C4-2B (cell line): ENCODE measurements at regions not wholly inside any gene's neighbourhood (a gene's known extent, or its start where the extent isn't known, plus 50 kb on each side); places are given as distances from the start of the nearest gene placed in this dataset.

Source experiments
- H3K27ac ChIP-seq: fragments of 450-650 bp; 2 replicates; pipeline ENCODE4 v1.5.1; 2017
- ZFX ChIP-seq: fragments of 450-650 bp; IDR thresholded peaks from 2 replicates; pipeline ENCODE4 v1.6.1; 2017
- TF ChIP-seq, protein P1 (sequence below): fragments of 450-650 bp; conservative IDR thresholded peaks from 2 replicates; pipeline ENCODE4 v1.5.1; 2017; ENCODE audit warnings: mild to moderate bottlenecking

DNA sequence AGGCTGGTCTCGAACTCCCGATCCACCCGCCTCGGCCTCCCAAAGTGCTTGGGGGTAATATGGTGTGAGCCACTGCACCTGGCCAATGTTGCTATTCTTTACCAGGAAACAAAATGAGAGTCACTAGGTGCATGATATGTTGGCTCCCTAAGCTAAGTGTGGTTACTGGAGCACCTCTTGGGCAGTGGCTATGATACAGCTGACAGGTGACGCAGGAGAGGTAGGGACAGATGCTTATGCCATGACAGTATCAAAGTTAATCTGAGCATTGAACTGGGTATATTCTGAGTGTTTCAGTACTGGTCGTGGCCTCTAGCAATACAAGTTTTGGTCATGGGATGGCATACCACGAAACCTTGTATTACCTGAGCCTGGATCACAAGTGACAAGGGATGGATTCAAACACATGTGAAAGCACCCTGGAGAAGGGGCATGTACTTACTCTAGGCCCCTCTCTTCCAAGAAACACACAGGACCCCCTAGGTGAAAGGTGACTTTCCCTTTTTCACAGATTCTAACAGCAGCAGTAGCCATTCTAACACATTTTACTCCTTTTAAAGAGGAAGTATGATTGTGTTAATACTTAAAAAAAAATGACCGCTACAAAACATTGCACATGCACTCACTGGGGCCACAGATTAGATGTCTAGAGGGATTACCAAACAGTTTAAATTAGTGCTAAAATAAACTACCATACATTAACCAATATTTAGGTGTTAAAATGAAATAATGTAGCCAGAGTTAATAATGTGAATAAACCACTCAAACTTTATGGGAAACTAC lies 467.3 kb downstream of the SHQ1 start:
- H3K27ac ChIP-seq, result no peak overlapping the region
- TF ChIP-seq ZFX, result no peak
- TF ChIP-seq, protein P1, sequence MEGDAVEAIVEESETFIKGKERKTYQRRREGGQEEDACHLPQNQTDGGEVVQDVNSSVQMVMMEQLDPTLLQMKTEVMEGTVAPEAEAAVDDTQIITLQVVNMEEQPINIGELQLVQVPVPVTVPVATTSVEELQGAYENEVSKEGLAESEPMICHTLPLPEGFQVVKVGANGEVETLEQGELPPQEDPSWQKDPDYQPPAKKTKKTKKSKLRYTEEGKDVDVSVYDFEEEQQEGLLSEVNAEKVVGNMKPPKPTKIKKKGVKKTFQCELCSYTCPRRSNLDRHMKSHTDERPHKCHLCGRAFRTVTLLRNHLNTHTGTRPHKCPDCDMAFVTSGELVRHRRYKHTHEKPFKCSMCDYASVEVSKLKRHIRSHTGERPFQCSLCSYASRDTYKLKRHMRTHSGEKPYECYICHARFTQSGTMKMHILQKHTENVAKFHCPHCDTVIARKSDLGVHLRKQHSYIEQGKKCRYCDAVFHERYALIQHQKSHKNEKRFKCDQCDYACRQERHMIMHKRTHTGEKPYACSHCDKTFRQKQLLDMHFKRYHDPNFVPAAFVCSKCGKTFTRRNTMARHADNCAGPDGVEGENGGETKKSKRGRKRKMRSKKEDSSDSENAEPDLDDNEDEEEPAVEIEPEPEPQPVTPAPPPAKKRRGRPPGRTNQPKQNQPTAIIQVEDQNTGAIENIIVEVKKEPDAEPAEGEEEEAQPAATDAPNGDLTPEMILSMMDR, result no peak

DNA sequence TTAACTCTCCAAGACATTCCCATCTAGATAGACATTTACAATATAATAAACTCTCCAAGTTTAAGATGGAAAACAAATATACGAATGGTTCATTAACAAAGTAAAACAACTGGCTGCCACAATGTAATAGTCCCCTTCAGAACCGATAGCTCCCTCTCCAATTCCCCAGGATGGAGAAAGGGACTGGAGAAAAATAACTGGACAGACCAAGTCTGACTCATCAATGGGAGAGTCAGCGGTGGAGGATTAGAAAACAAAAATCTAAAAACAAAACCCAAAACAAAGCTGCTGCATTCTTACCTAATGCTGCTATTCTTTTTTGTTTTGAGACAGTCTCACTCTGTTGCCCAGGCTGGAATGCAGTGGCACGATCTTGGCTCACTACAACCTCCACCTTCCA lies 468.1 kb downstream of the SHQ1 start:
- TF ChIP-seq, protein P1, result no peak
- no peak for TF ChIP-seq ZFX
- no peak overlapping the region for H3K27ac ChIP-seq

DNA sequence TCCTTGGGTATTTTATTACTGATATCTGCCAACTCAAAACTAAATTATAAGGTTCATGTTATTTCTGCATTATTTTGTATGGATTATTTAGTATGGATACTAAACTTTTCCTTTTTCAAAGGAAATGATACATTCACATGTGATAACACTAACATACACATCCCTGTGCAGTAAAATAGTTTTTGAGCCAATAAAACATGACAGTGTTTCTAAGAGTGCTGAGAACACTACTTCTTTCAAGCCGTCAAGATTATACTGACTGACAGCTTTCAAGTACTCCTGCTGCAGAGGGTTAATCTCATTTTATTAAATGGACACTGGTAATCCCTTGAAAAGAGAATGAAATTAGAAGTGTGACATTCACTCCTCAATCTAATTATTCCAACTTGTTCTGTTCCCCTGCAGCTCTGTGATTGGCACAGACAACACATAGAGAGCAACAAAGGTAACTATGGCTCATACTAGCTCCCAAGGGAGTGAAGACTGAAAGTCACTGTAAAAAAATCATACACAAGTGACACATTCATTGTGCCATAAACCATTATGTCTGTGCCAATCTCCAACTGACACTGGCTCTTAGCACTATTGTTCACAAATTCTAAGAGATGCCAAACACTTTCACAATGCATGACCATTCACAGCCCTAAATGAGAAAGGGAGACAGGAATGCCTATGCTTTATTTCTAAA lies 468.6 kb downstream of the SHQ1 start:
- H3K27ac ChIP-seq, result no peak overlapping the region
- TF ChIP-seq, protein P1, result no peak
- TF ChIP-seq ZFX, result no peak

DNA sequence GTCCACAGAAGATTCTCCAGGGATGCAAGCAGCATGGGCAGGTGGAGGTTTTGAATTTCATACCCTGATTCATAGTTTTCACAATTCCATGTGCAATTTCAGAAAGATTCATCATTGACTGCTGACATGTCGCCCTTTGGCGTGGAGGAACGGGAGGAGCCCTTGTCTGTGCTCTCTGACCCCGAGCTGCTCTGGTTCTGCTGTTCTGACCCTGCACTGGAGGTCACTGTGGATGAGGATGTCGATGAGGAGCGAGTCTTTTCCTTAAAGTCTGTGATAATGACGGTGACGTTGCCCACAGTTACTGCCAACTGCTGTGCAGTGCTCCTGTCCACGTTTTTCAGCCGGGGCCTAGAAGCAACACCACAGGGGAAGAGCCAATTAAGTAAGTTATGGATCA lies 470.0 kb downstream of the SHQ1 start:
- no peak overlapping the region for H3K27ac ChIP-seq

DNA sequence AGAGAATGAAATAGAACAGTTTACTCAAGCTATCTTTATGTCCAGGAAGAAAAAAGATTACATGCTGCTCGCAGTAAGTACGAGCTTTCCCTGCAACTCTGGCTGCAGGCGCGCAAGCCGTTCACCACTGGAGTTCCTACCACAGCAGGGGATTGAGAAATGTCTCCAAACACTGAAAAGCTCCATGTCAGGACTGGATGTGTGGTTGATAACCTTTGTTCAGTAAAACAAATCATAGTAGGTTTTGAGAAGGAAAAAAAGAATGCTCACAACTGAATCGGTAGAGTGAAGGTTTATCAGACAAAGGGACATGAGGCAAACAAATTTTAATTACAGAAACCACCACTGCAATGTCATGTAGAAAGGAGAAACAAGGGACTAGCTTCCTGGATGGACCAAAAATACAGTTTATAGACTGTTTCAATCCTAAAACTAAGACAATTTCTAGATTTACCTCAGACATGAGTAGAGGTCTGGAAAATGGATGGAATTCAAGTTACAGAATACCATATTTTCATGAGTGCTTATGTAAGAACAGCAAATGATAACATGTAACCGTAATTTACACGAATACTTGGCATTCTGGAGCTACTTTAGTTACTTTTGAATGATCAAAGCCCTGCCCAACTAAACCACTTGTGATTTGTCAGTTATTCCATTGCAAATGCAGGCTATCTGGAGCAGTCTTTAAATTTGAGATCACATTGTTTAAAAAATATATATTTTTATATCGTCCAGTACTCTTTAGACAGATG lies 471.1 kb downstream of the SHQ1 start:
- TF ChIP-seq ZFX, result no peak
- TF ChIP-seq, protein P1, result no peak
- H3K27ac ChIP-seq, result no peak overlapping the region

More for the DNA sequence above, 470.0 kb downstream of the SHQ1 start:
- TF ChIP-seq, protein P1, result no peak
- TF ChIP-seq ZFX, result no peak

DNA sequence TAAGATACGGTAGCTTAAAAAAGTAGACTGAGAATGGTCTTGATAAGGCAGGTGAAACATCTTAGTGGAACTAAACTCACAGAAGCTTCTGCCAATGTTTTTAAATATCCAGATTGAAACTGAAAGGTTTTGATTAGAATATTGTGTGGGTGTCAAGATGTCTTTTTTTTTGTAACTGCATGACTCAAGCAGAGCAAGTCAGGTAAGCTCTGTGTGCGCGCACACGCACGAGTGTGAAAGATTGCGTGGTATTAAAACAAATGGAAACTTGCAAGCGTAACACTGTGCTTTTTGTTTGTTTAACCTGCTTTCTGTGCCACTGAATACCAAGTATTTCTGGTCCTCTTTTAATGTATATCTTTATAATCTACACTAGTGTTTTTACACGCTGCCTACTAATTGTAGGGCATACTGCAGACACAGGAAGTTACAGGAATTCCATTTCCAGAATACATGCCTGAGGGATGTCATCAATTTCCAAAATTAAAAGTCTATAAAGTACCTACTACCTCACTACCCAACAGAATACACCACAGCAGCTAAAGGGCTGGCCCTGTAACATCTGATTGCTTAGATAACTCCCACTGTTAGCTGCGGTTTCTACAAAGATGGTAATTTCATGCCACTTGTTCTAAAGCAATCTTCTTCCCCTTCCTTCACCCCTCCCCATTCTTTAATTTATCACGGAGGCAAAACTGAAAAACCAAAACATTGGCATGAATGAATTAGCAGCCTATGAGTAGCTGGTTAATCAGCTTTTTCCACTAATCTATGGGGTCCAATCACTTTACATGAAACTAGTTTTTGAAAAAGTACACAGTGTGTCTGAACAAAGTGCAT lies 472.8 kb downstream of the SHQ1 start:
- H3K27ac ChIP-seq, result no peak overlapping the region
- TF ChIP-seq ZFX, result no peak
- TF ChIP-seq, protein P1, result no peak
